ENCODE measurements at regions not wholly inside any gene's neighbourhood (a gene's known extent, or its start where the extent isn't known, plus 50 kb on each side); places are given as distances from the start of the nearest gene placed in this dataset.
A peak's percentile ranks its signal among the peaks of the same experiment; 100 is the strongest.

- no peak for TF ChIP-seq FOXM1 (IDR thresholded peaks at IDR 0.05; ENCODE audit: borderline replicate concordance, low read depth)
- no peak for TF ChIP-seq ZBTB7A (IDR thresholded peaks at IDR 0.05; ENCODE audit: low read depth)
- no peak for TF ChIP-seq TAF1 (IDR thresholded peaks at IDR 0.05; ENCODE audit: low read depth)
- no peak for TF ChIP-seq NFIC (IDR thresholded peaks at IDR 0.05)
- no peak for TF ChIP-seq TEAD4 (IDR thresholded peaks at IDR 0.05)
- no peak for TF ChIP-seq CREB1 (IDR thresholded peaks at IDR 0.05; ENCODE audit: low read depth)
- no peak for TF ChIP-seq TCF12 (IDR thresholded peaks at IDR 0.05; ENCODE audit: low read depth)
- no peak for TF ChIP-seq CEBPB (IDR thresholded peaks at IDR 0.05)
- no peak for TF ChIP-seq RAD21 (IDR thresholded peaks at IDR 0.05; ENCODE audit: low read depth)
- no peak for TF ChIP-seq USF1 (IDR thresholded peaks at IDR 0.05)
These were observed 156.9 kb downstream of the TOMM20 start for GRCh38 chr1:234971586-234972297.

- peak; percentile 30 for TF ChIP-seq TCF12 (IDR thresholded peaks at IDR 0.05; ENCODE audit: low read depth)
- no peak for TF ChIP-seq REST (IDR thresholded peaks at IDR 0.05; ENCODE audit: low read depth)
- no peak for TF ChIP-seq USF1 (IDR thresholded peaks at IDR 0.05)
- TF ChIP-seq CREB1 (IDR thresholded peaks at IDR 0.05; ENCODE audit: low read depth) = no peak
- no peak for TF ChIP-seq FOXM1 (IDR thresholded peaks at IDR 0.05; ENCODE audit: borderline replicate concordance, low read depth)
- TF ChIP-seq EP300 (IDR thresholded peaks at IDR 0.05; ENCODE audit: borderline replicate concordance) = no peak
- TF ChIP-seq ZBTB7A (IDR thresholded peaks at IDR 0.05; ENCODE audit: low read depth) = no peak
- TF ChIP-seq, protein P1, sequence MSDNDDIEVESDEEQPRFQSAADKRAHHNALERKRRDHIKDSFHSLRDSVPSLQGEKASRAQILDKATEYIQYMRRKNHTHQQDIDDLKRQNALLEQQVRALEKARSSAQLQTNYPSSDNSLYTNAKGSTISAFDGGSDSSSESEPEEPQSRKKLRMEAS (IDR thresholded peaks at IDR 0.05) = peak; percentile 82
- no peak; the same call in 1 of the 2 replicates for TF ChIP-seq TAF1 (IDR thresholded peaks at IDR 0.05; ENCODE audit: low read depth)
- TF ChIP-seq TEAD4 (IDR thresholded peaks at IDR 0.05) = peak; percentile 77
- no peak for TF ChIP-seq CEBPB (IDR thresholded peaks at IDR 0.05)
- no peak for TF ChIP-seq EGR1 (IDR thresholded peaks at IDR 0.05)
- no peak for TF ChIP-seq NFIC (IDR thresholded peaks at IDR 0.05)
- TF ChIP-seq YY1 (IDR thresholded peaks at IDR 0.05; ENCODE audit: low read depth) = no peak
- no peak; the same call in 1 of the 2 replicates for TF ChIP-seq RAD21 (IDR thresholded peaks at IDR 0.05; ENCODE audit: low read depth)
These were observed 157.7 kb downstream of the TOMM20 start for GRCh38 chr1:234970731-234971476.

DNA sequence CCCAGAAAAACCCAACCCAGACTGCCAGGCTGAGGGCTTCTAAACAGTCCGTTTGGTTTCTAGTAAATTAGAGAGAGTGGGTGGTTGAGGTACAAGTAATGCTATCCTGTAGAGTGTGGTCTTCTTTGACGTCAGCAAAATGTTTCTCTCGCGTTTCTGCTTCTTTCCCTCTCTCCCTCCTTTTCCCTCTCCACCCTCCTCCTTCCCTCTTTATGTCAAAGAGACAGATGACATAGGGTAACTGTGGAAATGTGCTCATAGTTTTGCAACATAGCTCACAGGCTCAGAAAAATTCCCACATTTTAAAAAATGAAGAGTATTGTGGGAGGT is 158.3 kb downstream of the TOMM20 start:
- TF ChIP-seq FOXM1 (IDR thresholded peaks at IDR 0.05; ENCODE audit: borderline replicate concordance, low read depth) (no peak), CEBPB (IDR thresholded peaks at IDR 0.05) (no peak), TCF12 (IDR thresholded peaks at IDR 0.05; ENCODE audit: low read depth) (no peak), REST (IDR thresholded peaks at IDR 0.05; ENCODE audit: low read depth) (no peak), EGR1 (IDR thresholded peaks at IDR 0.05) (no peak), TEAD4 (IDR thresholded peaks at IDR 0.05) (no peak), USF1 (IDR thresholded peaks at IDR 0.05) (no peak), YY1 (IDR thresholded peaks at IDR 0.05; ENCODE audit: low read depth) (no peak), ZBTB7A (IDR thresholded peaks at IDR 0.05; ENCODE audit: low read depth) (no peak), TAF1 (IDR thresholded peaks at IDR 0.05; ENCODE audit: low read depth) (no peak), CREB1 (IDR thresholded peaks at IDR 0.05; ENCODE audit: low read depth) (no peak), NFIC (IDR thresholded peaks at IDR 0.05) (no peak), EP300 (IDR thresholded peaks at IDR 0.05; ENCODE audit: borderline replicate concordance) (no peak), RAD21 (IDR thresholded peaks at IDR 0.05; ENCODE audit: low read depth) (no peak)
- TF ChIP-seq, protein P1 (IDR thresholded peaks at IDR 0.05) = no peak

GRCh38 chr1:234969581-234970400 is 158.8 kb downstream of the TOMM20 start:
- peak; percentile 80 for TF ChIP-seq USF1 (IDR thresholded peaks at IDR 0.05)
- no peak for TF ChIP-seq EGR1 (IDR thresholded peaks at IDR 0.05)
